ENCODE measurements at regions not wholly inside any gene's neighbourhood (a gene's known extent, or its start where the extent isn't known, plus 50 kb on each side); places are given as distances from the start of the nearest gene placed in this dataset.

DNA sequence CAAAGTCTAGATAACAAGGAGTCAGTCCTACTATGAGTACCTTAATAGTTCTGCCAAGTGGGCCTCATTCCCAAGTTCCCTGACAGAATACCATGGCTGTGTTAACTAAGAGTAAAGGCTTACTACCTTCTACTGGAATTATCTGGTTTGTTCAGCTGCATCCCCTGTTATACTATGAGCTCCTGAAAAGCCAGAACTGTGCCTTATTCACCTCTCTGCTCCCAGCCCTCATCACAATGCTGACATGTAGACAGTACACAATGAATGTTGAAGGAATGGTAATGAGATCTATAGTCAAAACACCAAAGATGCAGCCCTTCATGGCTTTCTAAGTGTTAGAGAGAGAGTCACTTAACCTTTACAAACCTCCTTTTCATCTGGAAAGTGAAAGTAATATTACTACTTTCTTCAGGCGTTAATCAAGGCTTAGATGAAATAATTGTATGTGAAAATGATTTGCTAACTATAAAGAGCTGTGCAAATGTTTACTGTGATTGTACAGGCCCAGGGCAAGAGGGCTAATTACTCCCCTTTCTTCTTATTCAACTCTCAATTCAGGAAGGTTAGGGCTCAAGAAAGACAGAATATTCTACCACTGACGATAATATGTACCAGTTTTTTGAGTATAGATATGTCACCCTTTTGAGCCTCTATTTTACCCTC lies 70.3 kb upstream of the MROH9 start:
- DNase-seq, result no peak
- Histone ChIP-seq H3K4me3 (ENCODE audit: low read length in 3 of 3) (no peak overlapping the region), H3K27ac (ENCODE audit: low read depth in 2 of 2, low read length in 2 of 2) (no peak overlapping the region), H3K4me1 (ENCODE audit: control insufficient read depth in 2 of 3, insufficient read depth in 2 of 3, low read depth in 1 of 3, low read length in 3 of 3) (no peaks in the 10 kb centered on the region), H3K36me3 (ENCODE audit: control insufficient read depth in 2 of 3, insufficient read depth in 3 of 3, low read length in 3 of 3) (no peaks in the 10 kb centered on the region), H3K9ac (ENCODE audit: low read length in 3 of 3) (no peak overlapping the region), H3K9me3 (ENCODE audit: control insufficient read depth in 2 of 3, insufficient read depth in 1 of 3, low read length in 3 of 3) (no peaks in the 10 kb centered on the region), H3K27me3 (ENCODE audit: control insufficient read depth, insufficient read depth, low read length) (no peaks in the 10 kb centered on the region)
- intact Hi-C loops (cut with DNase I), result no loop called here
- TF ChIP-seq, protein P1, sequence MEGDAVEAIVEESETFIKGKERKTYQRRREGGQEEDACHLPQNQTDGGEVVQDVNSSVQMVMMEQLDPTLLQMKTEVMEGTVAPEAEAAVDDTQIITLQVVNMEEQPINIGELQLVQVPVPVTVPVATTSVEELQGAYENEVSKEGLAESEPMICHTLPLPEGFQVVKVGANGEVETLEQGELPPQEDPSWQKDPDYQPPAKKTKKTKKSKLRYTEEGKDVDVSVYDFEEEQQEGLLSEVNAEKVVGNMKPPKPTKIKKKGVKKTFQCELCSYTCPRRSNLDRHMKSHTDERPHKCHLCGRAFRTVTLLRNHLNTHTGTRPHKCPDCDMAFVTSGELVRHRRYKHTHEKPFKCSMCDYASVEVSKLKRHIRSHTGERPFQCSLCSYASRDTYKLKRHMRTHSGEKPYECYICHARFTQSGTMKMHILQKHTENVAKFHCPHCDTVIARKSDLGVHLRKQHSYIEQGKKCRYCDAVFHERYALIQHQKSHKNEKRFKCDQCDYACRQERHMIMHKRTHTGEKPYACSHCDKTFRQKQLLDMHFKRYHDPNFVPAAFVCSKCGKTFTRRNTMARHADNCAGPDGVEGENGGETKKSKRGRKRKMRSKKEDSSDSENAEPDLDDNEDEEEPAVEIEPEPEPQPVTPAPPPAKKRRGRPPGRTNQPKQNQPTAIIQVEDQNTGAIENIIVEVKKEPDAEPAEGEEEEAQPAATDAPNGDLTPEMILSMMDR (IDR thresholded peaks at IDR 0.05; ENCODE audit: borderline replicate concordance, extremely low read depth, insufficient read depth), result no peak
- no peak for FAIRE-seq

DNA sequence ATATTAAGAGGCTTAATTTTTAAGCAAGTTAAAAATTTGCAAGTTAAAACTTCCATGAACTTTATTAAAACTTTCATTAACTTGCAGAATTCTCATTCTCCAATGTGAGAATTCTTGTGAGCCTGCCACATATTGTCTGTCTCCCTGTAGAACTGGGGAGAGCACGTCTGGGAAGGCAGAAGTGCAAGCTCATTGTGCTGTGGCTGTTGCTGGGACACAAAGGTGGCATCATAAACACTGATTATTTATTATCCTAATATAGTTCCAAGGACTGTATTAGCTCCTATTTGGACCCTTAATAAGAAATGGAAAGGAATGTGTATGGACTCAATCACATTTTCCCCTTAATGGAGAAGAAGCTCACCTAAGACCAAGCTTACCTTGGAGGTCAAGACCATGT lies 68.7 kb upstream of the MROH9 start:
- Histone ChIP-seq H3K36me3 (ENCODE audit: control insufficient read depth in 2 of 3, insufficient read depth in 3 of 3, low read length in 3 of 3) (no peaks in the 10 kb centered on the region), H3K4me1 (ENCODE audit: control insufficient read depth in 2 of 3, insufficient read depth in 2 of 3, low read depth in 1 of 3, low read length in 3 of 3) (no peaks in the 10 kb centered on the region), H3K27ac (ENCODE audit: low read depth in 2 of 2, low read length in 2 of 2) (no peak overlapping the region), H3K9me3 (ENCODE audit: control insufficient read depth in 2 of 3, insufficient read depth in 1 of 3, low read length in 3 of 3) (no peaks in the 10 kb centered on the region), H3K4me3 (ENCODE audit: low read length in 3 of 3) (no peak overlapping the region), H3K9ac (ENCODE audit: low read length in 3 of 3) (no peak overlapping the region), H3K27me3 (ENCODE audit: control insufficient read depth, insufficient read depth, low read length) (no peaks in the 10 kb centered on the region)
- intact Hi-C loops (cut with DNase I), result no loop called here
- TF ChIP-seq, protein P1 (IDR thresholded peaks at IDR 0.05; ENCODE audit: borderline replicate concordance, extremely low read depth, insufficient read depth), result no peak
- no peak for DNase-seq
- FAIRE-seq, result no peak

DNA sequence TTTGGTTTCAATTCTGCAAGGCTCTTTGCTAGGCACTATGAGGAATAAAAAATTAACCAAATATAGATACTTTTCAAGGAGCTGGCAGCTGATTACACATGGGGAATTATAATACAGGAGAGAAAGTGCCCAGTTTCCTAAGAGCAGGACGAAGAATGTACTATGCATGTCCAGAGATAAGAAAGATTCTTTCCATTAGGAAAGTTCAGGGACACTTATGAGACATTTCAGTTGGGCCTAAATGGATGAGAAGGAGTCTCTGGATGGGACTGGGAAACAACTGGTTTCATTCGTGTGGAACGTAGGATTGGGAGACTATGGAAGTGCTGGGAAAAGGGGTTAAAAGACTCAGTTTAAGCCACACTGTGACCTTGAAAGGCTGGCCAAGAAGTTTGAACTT lies 63.5 kb upstream of the MROH9 start:
- no peaks in the 10 kb centered on the region for H3K36me3 ChIP-seq (ENCODE audit: control insufficient read depth in 2 of 3, insufficient read depth in 3 of 3, low read length in 3 of 3)
- no peak for DNase-seq
- H3K27ac ChIP-seq (ENCODE audit: low read depth in 2 of 2, low read length in 2 of 2), result no peak overlapping the region
- H3K9ac ChIP-seq (ENCODE audit: low read length in 3 of 3), result no peak overlapping the region
- TF ChIP-seq, protein P1 (IDR thresholded peaks at IDR 0.05; ENCODE audit: borderline replicate concordance, extremely low read depth, insufficient read depth), result no peak
- no peak overlapping the region for H3K4me3 ChIP-seq (ENCODE audit: low read length in 3 of 3)
- intact Hi-C loops (cut with DNase I), result no loop called here
- no peaks in the 10 kb centered on the region for H3K4me1 ChIP-seq (ENCODE audit: control insufficient read depth in 2 of 3, insufficient read depth in 2 of 3, low read depth in 1 of 3, low read length in 3 of 3)
- no peaks in the 10 kb centered on the region for H3K9me3 ChIP-seq (ENCODE audit: control insufficient read depth in 2 of 3, insufficient read depth in 1 of 3, low read length in 3 of 3)
- no peaks in the 10 kb centered on the region for H3K27me3 ChIP-seq (ENCODE audit: control insufficient read depth, insufficient read depth, low read length)
- no peak for FAIRE-seq

DNA sequence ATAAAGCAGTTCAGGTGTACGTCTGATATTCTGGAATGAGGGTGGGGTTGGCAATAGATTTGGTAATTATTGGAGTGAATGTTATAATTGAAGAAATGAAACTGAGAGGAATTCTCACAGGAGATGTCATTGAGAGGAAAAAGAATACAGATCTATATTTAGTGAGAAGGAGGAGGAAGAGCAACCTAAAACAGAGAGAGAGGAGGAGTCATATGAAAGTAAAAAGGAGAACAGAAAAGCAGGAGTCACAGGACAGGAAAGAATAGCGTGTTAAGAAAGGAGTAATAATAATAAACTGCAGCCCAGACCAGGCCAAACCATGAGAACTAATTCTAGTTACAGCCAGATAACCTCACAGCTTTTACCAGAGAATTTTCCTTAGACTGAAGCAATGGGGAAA lies 62.7 kb upstream of the MROH9 start:
- intact Hi-C loops (cut with DNase I), result no loop called here
- FAIRE-seq (no peak), DNase-seq (no peak)
- Histone ChIP-seq H3K9me3 (ENCODE audit: control insufficient read depth in 2 of 3, insufficient read depth in 1 of 3, low read length in 3 of 3) (no peaks in the 10 kb centered on the region), H3K27ac (ENCODE audit: low read depth in 2 of 2, low read length in 2 of 2) (no peak overlapping the region), H3K27me3 (ENCODE audit: control insufficient read depth, insufficient read depth, low read length) (no peaks in the 10 kb centered on the region), H3K9ac (ENCODE audit: low read length in 3 of 3) (no peak overlapping the region), H3K36me3 (ENCODE audit: control insufficient read depth in 2 of 3, insufficient read depth in 3 of 3, low read length in 3 of 3) (no peaks in the 10 kb centered on the region), H3K4me3 (ENCODE audit: low read length in 3 of 3) (no peak overlapping the region), H3K4me1 (ENCODE audit: control insufficient read depth in 2 of 3, insufficient read depth in 2 of 3, low read depth in 1 of 3, low read length in 3 of 3) (no peaks in the 10 kb centered on the region)
- TF ChIP-seq, protein P1 (IDR thresholded peaks at IDR 0.05; ENCODE audit: borderline replicate concordance, extremely low read depth, insufficient read depth), result no peak

Data from kidney (tissue), 13 donors.